Keratinocyte (primary cell): ENCODE measurements at regions not wholly inside any gene's neighbourhood (a gene's known extent, or its start where the extent isn't known, plus 50 kb on each side); places are given as distances from the start of the nearest gene placed in this dataset.

Source experiments
- DNase-seq: peaks from one replicate; pipeline ENCODE4 v3.0.0-alpha.2; 2011; ENCODE audit warnings: low read depth, missing footprints, low spot score
- FAIRE-seq: peaks from 2 replicates; lab custom pipeline; 2011; peaks lifted over from hg19 to GRCh38; lab: Jason Lieb, UNC
- H2AFZ ChIP-seq: 2 replicates; pipeline ENCODE4 v1.6.0; 2012; ENCODE audit warnings: low read length, control low read depth, inconsistent platforms; ENCODE audit not compliant: control insufficient read depth
- H3K27ac ChIP-seq: 2 replicates; pipeline ENCODE4 v1.5.1; 2011; ENCODE audit warnings: low read length; ENCODE audit not compliant: control insufficient read depth, insufficient read depth
- H3K27me3 ChIP-seq: 3 replicates; pipeline ENCODE4 v1.6.0; 2011; ENCODE audit warnings: low read length; ENCODE audit not compliant: control insufficient read depth, insufficient read depth; ENCODE audit errors: extremely low read depth
- H3K36me3 ChIP-seq, 2 experiments: 2 replicates in 1 of 2; 3 replicates in 1 of 2; pipeline ENCODE4 v1.5.1; 2011; ENCODE audit warnings: low read length in 2 of 2, mild to moderate bottlenecking in 1 of 2; ENCODE audit not compliant: control insufficient read depth in 2 of 2, insufficient read depth in 2 of 2; ENCODE audit errors: extremely low read depth in 1 of 2
- H3K4me1 ChIP-seq: 3 replicates; pipeline ENCODE4 v1.5.1; 2011; ENCODE audit warnings: low read length; ENCODE audit not compliant: control insufficient read depth, insufficient read depth; ENCODE audit errors: extremely low read depth
- H3K4me2 ChIP-seq: 3 replicates; pipeline ENCODE4 v1.6.0; 2011; ENCODE audit warnings: low read depth, low read length; ENCODE audit not compliant: control insufficient read depth, insufficient read depth; ENCODE audit errors: extremely low read depth
- H3K4me3 ChIP-seq, 3 experiments: fragments of 200-600 bp in 1 of 3; sonication (generic) in 1 of 3; 2 replicates in 2 of 3; 3 replicates in 1 of 3; pipeline ENCODE4 v1.5.1; 2011 to 2016; ENCODE audit warnings: low read length in 3 of 3, mild to moderate bottlenecking in 3 of 3, control low read depth in 2 of 3, inconsistent platforms in 1 of 3, low read depth in 1 of 3, mixed read lengths in 1 of 3, mixed run types in 1 of 3, moderate library complexity in 1 of 3; ENCODE audit not compliant: control insufficient read depth in 2 of 3, insufficient read depth in 2 of 3; ENCODE audit errors: extremely low read depth in 1 of 3
- H3K79me2 ChIP-seq: 2 replicates; pipeline ENCODE4 v1.6.0; 2012; ENCODE audit warnings: low read length; ENCODE audit not compliant: control insufficient read depth, insufficient read depth
- H3K9ac ChIP-seq: 3 replicates; pipeline ENCODE4 v1.6.0; 2011; ENCODE audit warnings: low read length; ENCODE audit not compliant: control insufficient read depth, insufficient read depth; ENCODE audit errors: extremely low read depth
- H3K9me1 ChIP-seq: 3 replicates; pipeline ENCODE4 v1.6.0; 2011; ENCODE audit warnings: low read length; ENCODE audit not compliant: control insufficient read depth, insufficient read depth; ENCODE audit errors: extremely low read depth
- H3K9me3 ChIP-seq: 2 replicates; pipeline ENCODE4 v1.5.1; 2012; ENCODE audit warnings: low read depth, low read length; ENCODE audit not compliant: control insufficient read depth
- H4K20me1 ChIP-seq: 3 replicates; pipeline ENCODE4 v1.6.0; 2011; ENCODE audit warnings: low read length; ENCODE audit not compliant: control insufficient read depth, insufficient read depth; ENCODE audit errors: extremely low read depth
- CTCF ChIP-seq, 3 experiments: IDR thresholded peaks in 1 of 3; conservative IDR thresholded peaks in 1 of 3; optimal IDR thresholded peaks in 1 of 3; 2 replicates in 2 of 3; 3 replicates in 1 of 3; pipeline versions ENCODE3 to v1.5.1; 2011; ENCODE audit warnings: low read length in 3 of 3, mild to moderate bottlenecking in 3 of 3, moderate library complexity in 2 of 3, control low read depth in 1 of 3, inconsistent platforms in 1 of 3; ENCODE audit not compliant: insufficient read depth in 2 of 3; ENCODE audit errors: extremely low read depth in 1 of 3
- EZH2 ChIP-seq: IDR thresholded peaks from one replicate; pipeline ENCODE4 v1.6.1; 2012; ENCODE audit warnings: inconsistent platforms, mild to moderate bottlenecking, low read length, moderate library complexity
- dilution Hi-C: fragments of 300-500 bp; cut with MboI; formaldehyde crosslinking; loops from one replicate; pipeline ENCODE4 v1.7.0; 2020; ENCODE audit warnings: low sequenced_read_pairs; ENCODE audit not compliant: extremely low pct_ligation_motif_present

- H3K36me3 ChIP-seq, result no peaks in the 10 kb centered on the region
- no peaks in the 10 kb centered on the region for H4K20me1 ChIP-seq
- H3K27me3 ChIP-seq, result peaks cover 8% of the 10 kb centered on the region
- no peak overlapping the region for H3K4me2 ChIP-seq
- dilution Hi-C loops, result no loop called here
- H3K27ac ChIP-seq, result no peak overlapping the region
- no peaks in the 10 kb centered on the region for H3K9me3 ChIP-seq
- no peak for TF ChIP-seq CTCF (optimal IDR thresholded peaks at IDR 0.05 in 1 of 3, IDR thresholded peaks at IDR 0.05 in 1 of 3, conservative IDR thresholded peaks at IDR 0.05 in 1 of 3; ENCODE audit: extremely low read depth in 1 of 3, insufficient read depth in 2 of 3, low read length in 3 of 3)
- no peak for TF ChIP-seq EZH2
- no peaks in the 10 kb centered on the region for H3K4me1 ChIP-seq
- H3K4me3 ChIP-seq, result no peak overlapping the region
- H2AFZ ChIP-seq, result no peak overlapping the region
- no peak for FAIRE-seq
- H3K9ac ChIP-seq, result no peak overlapping the region
- DNase-seq, result no peak
- H3K79me2 ChIP-seq, result no peaks in the 10 kb centered on the region
- no peaks in the 10 kb centered on the region for H3K9me1 ChIP-seq
Measured at GRCh38 chr3:43195115-43195498, 89.2 kb upstream of the POMGNT2 start.

DNA sequence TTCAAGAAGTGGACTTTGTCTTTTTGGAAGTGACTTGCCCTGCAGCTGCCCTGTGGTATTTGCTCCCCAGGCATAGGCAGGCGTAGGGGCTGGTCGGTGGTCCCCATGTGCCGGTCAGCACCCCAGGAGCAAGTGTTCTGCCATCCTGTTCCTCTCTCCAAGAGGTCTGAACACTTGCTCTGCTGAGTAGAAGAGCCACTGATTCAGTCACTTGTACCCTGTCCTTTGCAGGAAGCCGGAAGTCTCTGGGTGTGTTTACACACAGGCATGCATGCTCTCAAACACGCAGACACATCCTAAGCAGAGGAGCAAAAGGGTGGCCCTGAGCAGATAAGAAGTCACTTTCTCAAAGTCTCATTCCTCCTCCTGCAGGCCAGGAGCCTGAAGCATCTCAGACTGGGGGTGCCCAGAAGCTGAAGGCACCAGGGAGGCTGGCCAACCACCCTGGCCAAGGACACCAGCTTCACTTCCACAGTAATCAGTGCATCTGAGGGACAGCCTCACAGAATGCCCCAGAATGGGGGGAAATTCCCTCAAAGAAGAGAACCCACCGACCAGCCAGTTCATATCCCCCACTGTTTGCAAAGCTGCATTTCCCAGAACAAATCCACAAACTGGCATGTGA, 88.7 kb upstream of the POMGNT2 start:
- Histone ChIP-seq H2AFZ (no peak overlapping the region), H3K36me3 (no peaks in the 10 kb centered on the region), H3K4me2 (no peak overlapping the region), H3K9me1 (no peaks in the 10 kb centered on the region), H3K27ac (no peak overlapping the region), H3K9ac (no peak overlapping the region), H3K27me3 (peaks cover 8% of the 10 kb centered on the region), H4K20me1 (no peaks in the 10 kb centered on the region), H3K9me3 (no peaks in the 10 kb centered on the region), H3K4me3 (no peak overlapping the region), H3K79me2 (no peaks in the 10 kb centered on the region), H3K4me1 (no peaks in the 10 kb centered on the region)
- FAIRE-seq, result no peak
- dilution Hi-C loops, result no loop called here
- no peak for DNase-seq
- TF ChIP-seq EZH2, result no peak
- TF ChIP-seq CTCF (optimal IDR thresholded peaks at IDR 0.05 in 1 of 3, IDR thresholded peaks at IDR 0.05 in 1 of 3, conservative IDR thresholded peaks at IDR 0.05 in 1 of 3; ENCODE audit: extremely low read depth in 1 of 3, insufficient read depth in 2 of 3, low read length in 3 of 3), result no peak
